Memory B cell (primary cell): ENCODE measurements at regions not wholly inside any gene's neighbourhood (a gene's known extent, or its start where the extent isn't known, plus 50 kb on each side); places are given as distances from the start of the nearest gene placed in this dataset.

Experiments
- ATAC-seq: fragments of 150-1000 bp; cut with Tn5 transposase; 2 replicates; pipeline ENCODE4 v1.10.0; 2021; ENCODE audit warnings: low read depth, mild to moderate bottlenecking, moderate library complexity
- DNase-seq, 2 donors: peaks; one replicate each; pipeline ENCODE4 v3.0.0; 2022; ENCODE audit warnings: low spot score in 2 of 2
- H3K27ac Mint-ChIP-seq: one replicate; pipeline ENCODE4 v1.8.0; 2022; ENCODE audit warnings: mild to moderate bottlenecking, moderate library complexity, mixed read lengths
- H3K27me3 Mint-ChIP-seq: one replicate; pipeline ENCODE4 v1.8.0; 2022; ENCODE audit warnings: mixed read lengths
- H3K36me3 Mint-ChIP-seq: one replicate; pipeline ENCODE4 v1.8.0; 2022; ENCODE audit warnings: mild to moderate bottlenecking, mixed read lengths
- H3K4me1 Mint-ChIP-seq: one replicate; pipeline ENCODE4 v1.8.0; 2022; ENCODE audit warnings: mixed read lengths
- H3K4me3 Mint-ChIP-seq: one replicate; pipeline ENCODE4 v1.8.0; 2022; ENCODE audit warnings: mild to moderate bottlenecking, moderate library complexity, mixed read lengths
- H3K9me3 Mint-ChIP-seq: one replicate; pipeline ENCODE4 v1.8.0; 2022; ENCODE audit warnings: mixed read lengths

- Mint-ChIP-seq H3K27me3 (no peaks in the 10 kb centered on the region), H3K4me1 (no peaks in the 10 kb centered on the region), H3K4me3 (no peak overlapping the region), H3K27ac (no peak overlapping the region), H3K9me3 (no peaks in the 10 kb centered on the region), H3K36me3 (no peaks in the 10 kb centered on the region)
- DNase-seq (no peak), ATAC-seq (no peak)
These were observed 216.8 kb upstream of the ZNF32 start for GRCh38 chr10:43865265-43866135.

GRCh38 chr10:43864656-43865055, 216.0 kb upstream of the ZNF32 start:
- Mint-ChIP-seq H3K27ac (no peak overlapping the region), H3K27me3 (no peaks in the 10 kb centered on the region), H3K4me3 (no peak overlapping the region), H3K36me3 (no peaks in the 10 kb centered on the region), H3K9me3 (no peaks in the 10 kb centered on the region), H3K4me1 (no peaks in the 10 kb centered on the region)
- ATAC-seq (no peak), DNase-seq (no peak)

GRCh38 chr10:43863859-43864591, 215.3 kb upstream of the ZNF32 start:
- H3K9me3 Mint-ChIP-seq, result no peaks in the 10 kb centered on the region
- no peaks in the 10 kb centered on the region for H3K4me1 Mint-ChIP-seq
- H3K27me3 Mint-ChIP-seq, result no peaks in the 10 kb centered on the region

GRCh38 chr10:43863270-43863669, 214.6 kb upstream of the ZNF32 start:
- no peak overlapping the region for H3K4me3 Mint-ChIP-seq
- no peak for ATAC-seq
- H3K27me3 Mint-ChIP-seq, result no peaks in the 10 kb centered on the region

More at GRCh38 chr10:43863859-43864591, 215.3 kb upstream of the ZNF32 start:
- Mint-ChIP-seq H3K4me3 (no peak overlapping the region), H3K36me3 (no peaks in the 10 kb centered on the region), H3K27ac (no peak overlapping the region)
- no peak for ATAC-seq
- no peak for DNase-seq

GRCh38 chr10:43862756-43863155, 214.1 kb upstream of the ZNF32 start:
- Mint-ChIP-seq H3K4me1 (no peaks in the 10 kb centered on the region), H3K36me3 (no peaks in the 10 kb centered on the region), H3K27me3 (no peaks in the 10 kb centered on the region), H3K9me3 (no peaks in the 10 kb centered on the region), H3K27ac (no peak overlapping the region), H3K4me3 (no peak overlapping the region)
- DNase-seq (no peak), ATAC-seq (no peak)

More at GRCh38 chr10:43863270-43863669, 214.6 kb upstream of the ZNF32 start:
- no peaks in the 10 kb centered on the region for H3K4me1 Mint-ChIP-seq
- H3K9me3 Mint-ChIP-seq, result no peaks in the 10 kb centered on the region
- no peak for DNase-seq
- no peaks in the 10 kb centered on the region for H3K36me3 Mint-ChIP-seq
- H3K27ac Mint-ChIP-seq, result no peak overlapping the region

- no peaks in the 10 kb centered on the region for H3K27me3 Mint-ChIP-seq
- no peaks in the 10 kb centered on the region for H3K9me3 Mint-ChIP-seq
- ATAC-seq, result no peak
- H3K4me1 Mint-ChIP-seq, result no peaks in the 10 kb centered on the region
- no peak for DNase-seq
- no peaks in the 10 kb centered on the region for H3K36me3 Mint-ChIP-seq
- no peak overlapping the region for H3K27ac Mint-ChIP-seq
- no peak overlapping the region for H3K4me3 Mint-ChIP-seq
These were observed 213.5 kb upstream of the ZNF32 start for GRCh38 chr10:43861966-43862751.

GRCh38 chr10:43859016-43859525, 210.4 kb upstream of the ZNF32 start:
- no peaks in the 10 kb centered on the region for H3K9me3 Mint-ChIP-seq
- no peak overlapping the region for H3K4me3 Mint-ChIP-seq
- no peak overlapping the region for H3K27ac Mint-ChIP-seq
- ATAC-seq (no peak), DNase-seq (no peak)
- H3K36me3 Mint-ChIP-seq, result no peaks in the 10 kb centered on the region
- H3K4me1 Mint-ChIP-seq, result no peaks in the 10 kb centered on the region
- H3K27me3 Mint-ChIP-seq, result no peaks in the 10 kb centered on the region

GRCh38 chr10:43857931-43858315, 209.2 kb upstream of the ZNF32 start:
- Mint-ChIP-seq H3K4me3 (no peak overlapping the region), H3K4me1 (no peaks in the 10 kb centered on the region), H3K27me3 (no peaks in the 10 kb centered on the region), H3K36me3 (no peaks in the 10 kb centered on the region), H3K27ac (no peak overlapping the region), H3K9me3 (no peaks in the 10 kb centered on the region)
- no peak for DNase-seq
- no peak for ATAC-seq

- ATAC-seq (no peak), DNase-seq (no peak)
- Mint-ChIP-seq H3K27ac (no peak overlapping the region), H3K27me3 (no peaks in the 10 kb centered on the region), H3K4me3 (no peak overlapping the region), H3K9me3 (no peaks in the 10 kb centered on the region), H3K36me3 (no peaks in the 10 kb centered on the region), H3K4me1 (no peaks in the 10 kb centered on the region)
These were observed 208.7 kb upstream of the ZNF32 start for GRCh38 chr10:43857206-43857930.

GRCh38 chr10:43856299-43856698, 207.6 kb upstream of the ZNF32 start:
- Mint-ChIP-seq H3K27me3 (peaks cover 1% of the 10 kb centered on the region), H3K4me3 (no peak overlapping the region), H3K9me3 (no peaks in the 10 kb centered on the region), H3K36me3 (no peaks in the 10 kb centered on the region), H3K4me1 (no peaks in the 10 kb centered on the region), H3K27ac (no peak overlapping the region)
- DNase-seq (no peak), ATAC-seq (no peak)

- H3K9me3 Mint-ChIP-seq, result no peaks in the 10 kb centered on the region
- H3K27ac Mint-ChIP-seq, result no peak overlapping the region
- H3K4me1 Mint-ChIP-seq, result no peaks in the 10 kb centered on the region
- no peaks in the 10 kb centered on the region for H3K36me3 Mint-ChIP-seq
- ATAC-seq (no peak), DNase-seq (no peak)
- H3K4me3 Mint-ChIP-seq, result no peak overlapping the region
- peaks cover 1% of the 10 kb centered on the region for H3K27me3 Mint-ChIP-seq
These were observed 207.1 kb upstream of the ZNF32 start for GRCh38 chr10:43855667-43856210.

- no peaks in the 10 kb centered on the region for H3K36me3 Mint-ChIP-seq
- no peaks in the 10 kb centered on the region for H3K4me1 Mint-ChIP-seq
- no peak for DNase-seq
- no peaks in the 10 kb centered on the region for H3K9me3 Mint-ChIP-seq
- H3K27ac Mint-ChIP-seq, result no peak overlapping the region
- ATAC-seq, result no peak
- H3K27me3 Mint-ChIP-seq, result peaks cover 1% of the 10 kb centered on the region
- no peak overlapping the region for H3K4me3 Mint-ChIP-seq
These were observed 205.3 kb upstream of the ZNF32 start for GRCh38 chr10:43854007-43854406.

GRCh38 chr10:43853369-43853768, 204.7 kb upstream of the ZNF32 start:
- Mint-ChIP-seq H3K9me3 (no peaks in the 10 kb centered on the region), H3K36me3 (no peaks in the 10 kb centered on the region), H3K4me3 (no peak overlapping the region), H3K27me3 (peaks cover 1% of the 10 kb centered on the region), H3K27ac (no peak overlapping the region), H3K4me1 (no peaks in the 10 kb centered on the region)
- DNase-seq (no peak), ATAC-seq (no peak)
